Upper lobe of right lung (tissue), 1 donor: ENCODE measurements at regions not wholly inside any gene's neighbourhood (a gene's known extent, or its start where the extent isn't known, plus 50 kb on each side); places are given as distances from the start of the nearest gene placed in this dataset.

Experiments
- ATAC-seq: fragments of 200-7000 bp; cut with Tn5 transposase; one replicate; pipeline ENCODE4 v1.9.1; 2020; ENCODE audit warnings: mild to moderate bottlenecking, moderate library complexity
- DNase-seq: peaks from one replicate; pipeline ENCODE4 v3.0.0-alpha.2; 2020
- H3K27ac ChIP-seq: fragments of 200-600 bp; one replicate; pipeline ENCODE4 v1.8.0; 2022
- H3K27me3 ChIP-seq: fragments of 200-600 bp; one replicate; pipeline ENCODE4 v1.8.0; 2022; ENCODE audit warnings: mild to moderate bottlenecking
- H3K36me3 ChIP-seq: fragments of 200-600 bp; one replicate; pipeline ENCODE4 v1.8.0; 2022
- H3K4me1 ChIP-seq: fragments of 200-600 bp; one replicate; pipeline ENCODE4 v1.8.0; 2022
- H3K4me3 ChIP-seq: fragments of 200-600 bp; one replicate; pipeline ENCODE4 v1.8.0; 2022; ENCODE audit warnings: mild to moderate bottlenecking
- H3K9me3 ChIP-seq: fragments of 200-600 bp; one replicate; pipeline ENCODE4 v1.8.0; 2022
- CTCF ChIP-seq: fragments of 200-600 bp; IDR thresholded peaks from one replicate; pipeline ENCODE4 v1.8.0; 2022; ENCODE audit warnings: antibody characterized with exemption
- intact Hi-C: fragments of 100-400 bp; cut with DNase I; formaldehyde crosslinking; loops from one replicate; pipeline ENCODE4 v1.11.0; 2022
- donor health status: DM: no; HTN: yes; CAD: no; lungs with severe emphysema.

GRCh38 chr9:8235489-8235888 lies 435.9 kb upstream of the DMAC1 start:
- Histone ChIP-seq H3K9me3 (no peaks in the 10 kb centered on the region), H3K27ac (no peak overlapping the region), H3K27me3 (no peaks in the 10 kb centered on the region), H3K4me3 (no peak overlapping the region), H3K4me1 (no peaks in the 10 kb centered on the region), H3K36me3 (no peaks in the 10 kb centered on the region)
- no peak for ATAC-seq
- no peak for TF ChIP-seq CTCF
- intact Hi-C loops: no loop called here
- DNase-seq: no peak

GRCh38 chr9:8234316-8234715 lies 434.7 kb upstream of the DMAC1 start:
- H3K4me1 ChIP-seq: no peaks in the 10 kb centered on the region
- H3K4me3 ChIP-seq: no peak overlapping the region
- intact Hi-C loops: no loop called here
- ATAC-seq (no peak), DNase-seq (no peak)
- no peak for TF ChIP-seq CTCF
- H3K36me3 ChIP-seq: no peaks in the 10 kb centered on the region
- H3K27ac ChIP-seq: no peak overlapping the region
- no peaks in the 10 kb centered on the region for H3K9me3 ChIP-seq
- H3K27me3 ChIP-seq: no peaks in the 10 kb centered on the region

GRCh38 chr9:8232726-8233125 lies 433.1 kb upstream of the DMAC1 start:
- TF ChIP-seq CTCF: no peak
- Histone ChIP-seq H3K9me3 (no peaks in the 10 kb centered on the region), H3K4me3 (no peak overlapping the region), H3K27ac (no peak overlapping the region), H3K4me1 (no peaks in the 10 kb centered on the region), H3K36me3 (no peaks in the 10 kb centered on the region), H3K27me3 (no peaks in the 10 kb centered on the region)
- no peak for DNase-seq
- intact Hi-C loops: no loop called here
- no peak for ATAC-seq

GRCh38 chr9:8229226-8229625 lies 429.6 kb upstream of the DMAC1 start:
- Histone ChIP-seq H3K9me3 (no peaks in the 10 kb centered on the region), H3K4me3 (no peak overlapping the region), H3K27me3 (no peaks in the 10 kb centered on the region), H3K4me1 (no peaks in the 10 kb centered on the region), H3K36me3 (no peaks in the 10 kb centered on the region), H3K27ac (no peak overlapping the region)
- no peak for ATAC-seq
- intact Hi-C loops: no loop called here
- DNase-seq: no peak
- TF ChIP-seq CTCF: no peak

GRCh38 chr9:8224381-8224801 lies 424.8 kb upstream of the DMAC1 start:
- ATAC-seq (no peak), DNase-seq (no peak)
- TF ChIP-seq CTCF: no peak
- Histone ChIP-seq H3K9me3 (no peaks in the 10 kb centered on the region), H3K27me3 (no peaks in the 10 kb centered on the region), H3K27ac (no peak overlapping the region), H3K4me1 (no peaks in the 10 kb centered on the region), H3K4me3 (no peak overlapping the region), H3K36me3 (no peaks in the 10 kb centered on the region)
- intact Hi-C loops: no loop called here

- ATAC-seq: no peak
- no peaks in the 10 kb centered on the region for H3K27me3 ChIP-seq
- intact Hi-C loops: no loop called here
- no peak for TF ChIP-seq CTCF
- H3K4me3 ChIP-seq: no peak overlapping the region
- H3K9me3 ChIP-seq: no peaks in the 10 kb centered on the region
- H3K27ac ChIP-seq: no peak overlapping the region
- no peak for DNase-seq
- H3K36me3 ChIP-seq: no peaks in the 10 kb centered on the region
- H3K4me1 ChIP-seq: no peaks in the 10 kb centered on the region
Measured at GRCh38 chr9:8223861-8224260, 424.3 kb upstream of the DMAC1 start.
